ENCODE measurements at regions not wholly inside any gene's neighbourhood (a gene's known extent, or its start where the extent isn't known, plus 50 kb on each side); places are given as distances from the start of the nearest gene placed in this dataset.

- Histone ChIP-seq H3K4me3 (ENCODE audit: control insufficient read depth in 2 of 3, extremely low read depth in 1 of 3, insufficient read depth in 2 of 3, low read depth in 1 of 3, low read length in 3 of 3) (no peak overlapping the region), H3K27ac (ENCODE audit: control insufficient read depth, insufficient read depth, low read length) (no peak overlapping the region), H3K9me1 (ENCODE audit: control insufficient read depth, extremely low read depth, insufficient read depth, low read length) (no peaks in the 10 kb centered on the region), H4K20me1 (ENCODE audit: control insufficient read depth, extremely low read depth, insufficient read depth, low read length) (no peaks in the 10 kb centered on the region), H3K4me1 (ENCODE audit: control insufficient read depth, extremely low read depth, insufficient read depth, low read length) (no peaks in the 10 kb centered on the region), H3K27me3 (ENCODE audit: control insufficient read depth, extremely low read depth, insufficient read depth, low read length) (no peaks in the 10 kb centered on the region), H3K9me3 (ENCODE audit: control insufficient read depth, low read depth, low read length) (no peaks in the 10 kb centered on the region), H3K79me2 (ENCODE audit: control insufficient read depth, insufficient read depth, low read length) (no peaks in the 10 kb centered on the region), H3K4me2 (ENCODE audit: control insufficient read depth, extremely low read depth, insufficient read depth, low read depth, low read length) (no peak overlapping the region), H3K36me3 (ENCODE audit: control insufficient read depth in 2 of 2, extremely low read depth in 1 of 2, insufficient read depth in 2 of 2, low read length in 2 of 2) (no peaks in the 10 kb centered on the region), H3K9ac (ENCODE audit: control insufficient read depth, extremely low read depth, insufficient read depth, low read length) (no peak overlapping the region), H2AFZ (ENCODE audit: control insufficient read depth, low read length) (no peak overlapping the region)
- DNase-seq (ENCODE audit: low read depth, low spot score) = no peak
- dilution Hi-C loops (cut with MboI; ENCODE audit: extremely low pct_ligation_motif_present, low sequenced_read_pairs) = no loop called here
- no peak for FAIRE-seq
- TF ChIP-seq EZH2 (IDR thresholded peaks at IDR 0.05; ENCODE audit: low read length) (no peak), CTCF (optimal IDR thresholded peaks at IDR 0.05 in 1 of 3, IDR thresholded peaks at IDR 0.05 in 1 of 3, conservative IDR thresholded peaks at IDR 0.05 in 1 of 3; ENCODE audit: extremely low read depth in 1 of 3, insufficient read depth in 2 of 3, low read length in 3 of 3) (no peak)
Measured at GRCh38 chr5:145633474-145633873, 201.7 kb downstream of the PRELID2 start.

GRCh38 chr5:145632701-145633100 is 202.4 kb downstream of the PRELID2 start:
- no peak for FAIRE-seq
- H2AFZ ChIP-seq (ENCODE audit: control insufficient read depth, low read length) = no peak overlapping the region
- H4K20me1 ChIP-seq (ENCODE audit: control insufficient read depth, extremely low read depth, insufficient read depth, low read length) = no peaks in the 10 kb centered on the region
- H3K27ac ChIP-seq (ENCODE audit: control insufficient read depth, insufficient read depth, low read length) = no peak overlapping the region
- TF ChIP-seq EZH2 (IDR thresholded peaks at IDR 0.05; ENCODE audit: low read length) (no peak), CTCF (optimal IDR thresholded peaks at IDR 0.05 in 1 of 3, IDR thresholded peaks at IDR 0.05 in 1 of 3, conservative IDR thresholded peaks at IDR 0.05 in 1 of 3; ENCODE audit: extremely low read depth in 1 of 3, insufficient read depth in 2 of 3, low read length in 3 of 3) (no peak)
- no peak overlapping the region for H3K4me2 ChIP-seq (ENCODE audit: control insufficient read depth, extremely low read depth, insufficient read depth, low read depth, low read length)
- no peaks in the 10 kb centered on the region for H3K27me3 ChIP-seq (ENCODE audit: control insufficient read depth, extremely low read depth, insufficient read depth, low read length)
- H3K9ac ChIP-seq (ENCODE audit: control insufficient read depth, extremely low read depth, insufficient read depth, low read length) = no peak overlapping the region
- H3K79me2 ChIP-seq (ENCODE audit: control insufficient read depth, insufficient read depth, low read length) = no peaks in the 10 kb centered on the region
- no peaks in the 10 kb centered on the region for H3K36me3 ChIP-seq (ENCODE audit: control insufficient read depth in 2 of 2, extremely low read depth in 1 of 2, insufficient read depth in 2 of 2, low read length in 2 of 2)
- no peak for DNase-seq (ENCODE audit: low read depth, low spot score)
- no peaks in the 10 kb centered on the region for H3K4me1 ChIP-seq (ENCODE audit: control insufficient read depth, extremely low read depth, insufficient read depth, low read length)
- dilution Hi-C loops (cut with MboI; ENCODE audit: extremely low pct_ligation_motif_present, low sequenced_read_pairs) = no loop called here
- H3K9me3 ChIP-seq (ENCODE audit: control insufficient read depth, low read depth, low read length) = no peaks in the 10 kb centered on the region
- no peak overlapping the region for H3K4me3 ChIP-seq (ENCODE audit: control insufficient read depth in 2 of 3, extremely low read depth in 1 of 3, insufficient read depth in 2 of 3, low read depth in 1 of 3, low read length in 3 of 3)
- H3K9me1 ChIP-seq (ENCODE audit: control insufficient read depth, extremely low read depth, insufficient read depth, low read length) = no peaks in the 10 kb centered on the region

Data from keratinocyte (primary cell).